HG02798 (cell line): ENCODE measurements at regions not wholly inside any gene's neighbourhood (a gene's known extent, or its start where the extent isn't known, plus 50 kb on each side); places are given as distances from the start of the nearest gene placed in this dataset.
"Not testable (repeated sequence)": the region's sequence is repeated elsewhere in the genome, so short reads cannot be mapped to it uniquely, and the experiment has no call there.

ENCODE experiments used
- ATAC-seq: cut with Tn5 transposase; IDR thresholded peaks from one replicate; pipeline ENCODE4 v1.9.1; 2021; ENCODE audit warnings: mild to moderate bottlenecking; ENCODE audit not compliant: unreplicated experiment, poor library complexity

GRCh38 chr13:44719857-44720671, 143.9 kb upstream of the TSC22D1 start:
- no peak for ATAC-seq

GRCh38 chr13:44718467-44718866, 142.3 kb upstream of the TSC22D1 start:
- ATAC-seq = no peak

GRCh38 chr13:44715287-44716230, 139.4 kb upstream of the TSC22D1 start:
- ATAC-seq = no peak

GRCh38 chr13:44713788-44714469, 137.8 kb upstream of the TSC22D1 start:
- no peak for ATAC-seq

GRCh38 chr13:44711706-44712105, 135.6 kb upstream of the TSC22D1 start:
- no peak for ATAC-seq

GRCh38 chr13:44710576-44710975, 134.4 kb upstream of the TSC22D1 start:
- ATAC-seq = peak; percentile 42

GRCh38 chr13:44704811-44705210, 128.7 kb upstream of the TSC22D1 start:
- ATAC-seq = not testable (repeated sequence)

GRCh38 chr13:44703371-44703770, 127.2 kb upstream of the TSC22D1 start:
- no peak for ATAC-seq

- ATAC-seq = no peak
These were observed 121.9 kb upstream of the TSC22D1 start for GRCh38 chr13:44698066-44698465.

- no peak for ATAC-seq
These were observed 120.9 kb upstream of the TSC22D1 start for GRCh38 chr13:44697058-44697457.

- no peak for ATAC-seq
These were observed 119.4 kb upstream of the TSC22D1 start for GRCh38 chr13:44695520-44695919.

GRCh38 chr13:44694842-44695241, 118.7 kb upstream of the TSC22D1 start:
- ATAC-seq = no peak

GRCh38 chr13:44694291-44694690, 118.2 kb upstream of the TSC22D1 start:
- ATAC-seq = no peak

- no peak for ATAC-seq
These were observed 117.1 kb upstream of the TSC22D1 start for GRCh38 chr13:44693156-44693764.

- no peak for ATAC-seq
These were observed 116.1 kb upstream of the TSC22D1 start for GRCh38 chr13:44692173-44692713.

- no peak for ATAC-seq
These were observed 114.2 kb upstream of the TSC22D1 start for GRCh38 chr13:44690376-44690775.

- ATAC-seq = no peak
These were observed 112.5 kb upstream of the TSC22D1 start for GRCh38 chr13:44688652-44689051.

- no peak for ATAC-seq
These were observed 110.4 kb upstream of the TSC22D1 start for GRCh38 chr13:44686531-44686934.

- ATAC-seq = no peak
These were observed 109.5 kb upstream of the TSC22D1 start for GRCh38 chr13:44685641-44686040.

GRCh38 chr13:44682416-44682815, 106.3 kb upstream of the TSC22D1 start:
- ATAC-seq = not testable (repeated sequence)
